Left renal cortex interstitium (tissue), 4 donors: ENCODE measurements at regions not wholly inside any gene's neighbourhood (a gene's known extent, or its start where the extent isn't known, plus 50 kb on each side); places are given as distances from the start of the nearest gene placed in this dataset.
A peak's percentile ranks its signal among the peaks of the same experiment; 100 is the strongest.
"Not testable (repeated sequence)": the region's sequence is repeated elsewhere in the genome, so short reads cannot be mapped to it uniquely, and the experiment has no call there.

ENCODE experiments used
- DNase-seq, 4 donors: peaks; one replicate each; pipeline ENCODE4 v3.0.0-alpha.2; 2013; ENCODE audit warnings: low read depth in 4 of 4, low spot score in 2 of 4, missing footprints in 1 of 4

DNA sequence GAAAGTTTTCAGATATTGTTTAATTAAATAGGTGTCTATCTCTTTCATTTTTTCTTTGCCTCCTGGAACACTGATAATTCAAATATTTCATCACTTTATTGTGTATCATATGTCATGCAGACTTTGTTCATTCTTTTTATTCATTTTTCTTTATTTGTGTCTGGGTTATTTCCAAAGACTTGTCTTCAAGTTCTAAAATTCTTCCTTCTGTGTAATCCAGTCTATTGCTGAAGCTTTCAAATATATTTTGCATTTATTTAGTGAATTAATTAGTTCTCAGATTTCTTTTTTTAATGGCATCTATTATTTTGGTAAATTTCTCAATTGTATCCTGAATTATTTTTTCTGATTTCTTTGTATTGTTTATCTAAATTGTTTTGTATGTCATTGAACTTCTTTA, 70.1 kb downstream of the ZNF330 start:
- no peak for DNase-seq

DNA sequence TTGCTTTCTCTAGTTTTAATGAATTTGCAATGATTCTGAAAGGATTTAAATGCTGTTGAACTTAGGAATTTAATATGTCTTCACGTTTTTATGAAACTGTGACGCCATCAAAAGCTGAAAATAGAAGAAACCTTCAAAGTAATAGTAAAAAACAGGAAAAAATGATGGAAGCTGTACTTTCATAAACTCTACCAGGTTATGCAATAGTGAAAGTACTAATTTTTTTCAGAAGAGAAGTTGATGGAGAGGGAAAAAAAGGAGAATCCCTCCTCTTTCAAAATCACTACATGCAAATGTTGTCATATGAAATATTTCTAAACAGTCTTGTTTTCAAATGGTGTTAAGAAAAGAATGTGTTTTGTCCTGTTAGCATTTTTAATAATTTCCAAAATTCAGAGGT, 73.6 kb downstream of the ZNF330 start:
- DNase-seq = no peak

DNA sequence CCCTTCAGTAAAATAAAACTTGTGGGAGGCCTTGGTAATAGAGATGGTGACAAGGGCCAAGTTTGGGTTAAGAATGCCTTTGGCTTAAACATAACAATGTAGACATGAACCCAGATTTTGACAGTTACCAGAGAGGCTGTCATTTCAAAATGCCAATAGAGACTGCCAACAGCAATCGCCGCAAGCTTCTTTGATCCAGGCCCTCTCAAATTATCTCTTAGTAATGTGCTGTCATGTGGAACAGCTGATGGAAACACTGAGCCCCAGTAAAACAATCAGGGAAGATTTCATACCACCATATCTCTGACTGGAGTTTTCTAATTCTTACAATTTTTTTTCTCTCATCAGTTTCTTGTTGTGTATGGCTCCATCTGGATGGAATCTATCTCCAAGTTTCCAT, 80.5 kb downstream of the ZNF330 start:
- DNase-seq = no peak

DNA sequence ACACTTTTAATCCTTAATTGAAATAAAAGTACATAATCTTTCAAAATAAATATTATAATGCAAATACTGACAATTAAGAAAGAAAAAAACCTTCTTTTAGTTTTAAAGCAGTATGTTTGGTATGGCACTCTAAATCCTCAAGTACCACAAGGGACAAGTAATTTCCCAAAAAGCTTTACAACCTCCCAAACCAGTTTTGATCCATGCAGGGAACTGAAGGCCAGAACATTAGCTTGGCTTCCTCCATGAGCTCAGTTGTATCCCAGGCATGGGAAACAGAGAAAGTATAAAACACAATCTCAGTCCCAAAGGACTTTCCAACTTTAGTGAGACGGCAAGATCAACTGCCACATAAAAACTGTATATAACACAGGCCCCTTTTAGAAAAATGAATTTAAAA, 82.2 kb downstream of the ZNF330 start:
- no peak for DNase-seq

DNA sequence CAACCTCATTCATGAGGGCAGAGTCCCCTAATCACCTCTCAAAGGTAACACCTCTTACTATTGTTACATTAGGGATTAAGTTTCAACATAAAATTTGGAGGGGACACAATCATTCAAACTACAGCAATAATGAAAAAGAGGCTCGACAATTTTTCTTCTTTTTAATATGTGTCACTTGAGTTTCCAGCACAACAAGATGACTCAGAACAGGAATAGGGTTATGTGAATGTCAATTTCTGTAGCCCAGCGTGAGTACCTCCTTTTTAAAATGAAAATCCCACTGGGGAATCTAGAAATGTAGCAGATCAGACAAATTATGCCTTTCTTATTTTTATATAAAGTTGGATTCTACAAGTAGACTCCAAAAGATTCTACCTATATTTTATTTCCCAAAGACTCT, 83.7 kb downstream of the ZNF330 start:
- DNase-seq = no peak

DNA sequence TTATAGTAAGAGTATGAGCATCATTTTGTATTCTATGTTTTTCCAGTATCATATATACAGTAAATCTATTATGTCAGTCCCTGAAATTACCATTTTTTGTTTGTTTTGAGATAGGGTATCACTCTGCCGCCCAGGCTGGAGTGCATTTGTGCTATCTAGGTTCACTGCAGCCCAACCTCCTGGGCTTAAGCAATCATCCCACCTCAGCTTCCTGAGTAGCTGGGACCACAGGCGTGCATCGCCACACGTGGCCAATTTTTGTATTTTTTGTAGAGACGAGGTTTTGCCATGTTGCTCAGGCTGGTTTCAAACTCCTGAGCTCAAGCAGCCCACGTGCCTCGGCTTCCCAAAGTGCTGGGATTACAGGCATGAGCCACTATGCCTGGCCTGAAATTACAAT, 85.6 kb downstream of the ZNF330 start:
- no peak for DNase-seq

DNA sequence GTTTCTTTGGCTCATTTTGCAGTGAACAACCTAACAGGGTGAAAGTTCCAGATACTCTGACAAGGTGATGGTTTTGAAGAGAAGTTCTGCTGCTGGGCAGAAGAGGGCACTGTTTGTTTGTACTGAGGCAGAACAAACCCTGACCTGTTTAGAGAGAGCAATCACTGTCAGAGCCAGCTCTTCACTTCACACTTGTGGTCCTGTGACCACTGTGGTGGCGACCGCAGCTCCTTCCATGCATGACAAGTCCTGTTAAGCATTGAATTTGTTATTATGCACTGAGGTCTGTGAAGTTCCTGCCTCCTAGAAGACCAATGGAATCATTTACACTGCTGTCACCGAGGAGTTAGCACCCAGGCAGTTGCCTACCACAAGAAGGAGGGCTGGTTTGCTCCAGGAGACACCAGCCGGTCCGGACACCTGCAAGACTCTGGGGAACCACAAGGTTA, 86.6 kb downstream of the ZNF330 start:
- peak; percentile 11 to 55 (median 31) for DNase-seq

DNA sequence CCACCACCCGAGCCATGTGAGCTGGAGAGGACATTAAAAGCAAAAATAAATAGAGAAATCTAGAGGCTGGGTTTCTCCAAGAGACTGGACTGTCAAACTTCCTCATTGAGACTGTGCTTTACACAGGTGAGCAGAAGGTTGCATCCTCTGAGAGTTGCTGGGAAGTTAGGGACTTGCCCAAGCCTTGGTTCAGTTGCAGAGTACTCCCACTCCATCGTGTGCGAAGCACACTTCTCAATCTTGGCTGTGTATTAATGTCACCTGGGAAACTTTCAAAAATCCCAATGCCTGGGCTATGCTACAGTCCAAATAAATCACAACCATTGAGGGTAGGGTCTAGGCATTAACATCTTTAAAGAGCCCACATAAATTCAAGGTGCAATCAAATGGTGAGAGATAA, 89.2 kb downstream of the ZNF330 start:
- no peak for DNase-seq

DNA sequence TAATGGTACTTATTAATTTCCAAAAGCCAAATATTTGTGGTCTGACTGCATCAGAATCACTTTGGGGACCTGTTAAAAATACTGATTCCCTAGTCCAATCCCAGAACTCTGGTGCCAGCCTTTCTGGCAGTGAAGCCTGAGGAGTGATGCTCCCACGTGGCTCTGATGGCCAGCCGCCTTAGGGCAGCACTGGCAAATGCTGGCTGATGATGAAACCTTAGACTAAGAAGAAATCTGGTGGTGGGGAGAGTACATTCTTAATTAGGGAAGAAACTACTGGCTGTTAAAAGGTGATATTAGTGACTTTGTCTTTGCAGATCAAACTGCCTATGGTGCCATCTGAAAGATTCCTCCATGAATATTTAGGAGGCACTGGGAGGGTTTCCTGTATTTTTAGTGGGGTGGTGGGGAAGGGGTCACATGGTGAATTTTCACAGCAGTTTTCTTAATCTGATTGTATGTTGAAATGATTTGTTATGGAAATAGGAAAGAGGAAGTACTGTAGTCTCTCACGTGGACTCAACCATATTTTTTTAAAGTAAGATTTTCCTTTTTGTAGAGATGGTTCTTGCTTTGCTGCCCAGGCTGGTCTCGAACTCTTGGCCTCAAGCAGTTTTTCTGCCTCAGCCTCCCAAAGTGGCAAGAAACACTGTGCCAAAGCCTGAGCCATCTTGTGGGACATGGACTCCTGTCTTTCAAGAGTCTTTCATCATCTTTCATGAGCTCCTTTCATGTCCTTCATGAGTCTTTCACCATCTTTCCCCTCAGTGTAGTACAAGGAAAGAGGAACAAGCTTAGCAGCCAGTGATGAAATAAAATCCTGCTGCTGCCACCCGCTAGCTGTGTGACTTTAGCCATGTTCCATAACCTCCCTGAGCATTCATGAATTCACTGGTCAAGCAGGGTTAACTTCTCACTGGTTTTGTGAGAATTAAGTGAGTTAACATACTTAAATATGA, 90.8 kb downstream of the ZNF330 start:
- no peak for DNase-seq

DNA sequence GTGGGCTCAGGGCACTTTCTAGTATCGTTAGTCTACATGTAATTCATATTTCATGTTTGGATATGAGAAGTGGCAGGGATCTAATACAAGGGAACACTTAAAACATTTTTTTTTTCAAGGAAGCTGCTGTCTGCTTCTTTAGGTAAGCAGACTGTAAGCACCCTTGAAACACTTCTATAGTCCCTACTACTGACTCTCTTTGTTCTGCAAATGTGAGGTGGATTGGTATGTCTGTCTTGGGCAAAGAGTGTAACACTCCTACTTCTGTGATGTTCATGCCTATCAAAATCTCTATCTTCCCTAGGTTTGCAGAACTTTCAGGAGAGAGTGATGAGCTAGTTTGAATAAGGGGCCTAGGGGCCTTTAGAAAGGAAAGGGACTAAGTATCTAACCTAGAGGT, 93.9 kb downstream of the ZNF330 start:
- DNase-seq = no peak

DNA sequence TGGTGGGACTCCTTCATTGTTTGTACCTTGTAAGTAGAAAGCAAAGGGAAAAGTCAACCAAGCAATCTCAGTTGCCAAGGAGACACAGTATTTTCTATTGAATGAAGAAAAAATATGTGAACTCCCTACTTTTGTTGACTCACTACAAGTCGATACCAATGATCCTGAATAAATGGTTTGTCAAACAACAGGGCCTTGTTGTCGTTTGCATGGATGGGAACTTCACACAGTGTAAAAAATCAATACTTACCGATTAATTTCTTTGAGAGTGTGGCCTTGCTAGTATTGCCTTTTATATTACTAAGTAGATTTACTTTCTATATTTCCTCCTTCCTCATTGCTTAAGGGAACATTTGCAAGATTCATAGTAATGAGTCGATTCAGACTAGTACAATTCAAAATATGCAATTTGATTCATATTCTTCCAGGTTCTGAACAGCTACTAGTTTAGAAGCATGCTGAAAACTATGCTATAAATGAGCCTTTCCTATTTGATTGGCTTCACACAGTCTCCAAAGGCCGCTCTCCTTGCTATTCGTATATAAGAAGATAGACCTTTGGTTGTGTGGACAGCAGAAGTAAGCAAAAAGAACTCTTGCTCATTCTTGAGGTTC, 108.0 kb downstream of the ZNF330 start:
- no peak for DNase-seq

DNA sequence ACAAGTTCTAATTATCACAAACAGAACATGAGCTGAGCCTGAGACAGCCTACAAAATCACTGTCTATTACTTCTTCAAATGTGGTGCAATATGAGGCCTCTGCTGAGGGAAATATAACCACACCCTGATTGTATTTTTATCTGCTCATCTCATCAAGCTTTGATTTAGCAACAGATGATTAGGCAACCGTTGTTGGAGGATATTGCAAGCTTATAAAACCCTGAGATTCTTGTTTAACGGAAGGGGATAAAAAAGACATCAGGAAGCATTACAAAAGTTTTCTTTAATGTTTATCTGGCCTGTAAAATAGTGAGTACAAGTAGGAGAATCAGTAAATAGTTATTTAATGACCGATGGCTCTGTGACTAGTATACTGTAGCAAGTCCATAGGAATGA, 108.5 kb downstream of the ZNF330 start:
- DNase-seq = no peak

DNA sequence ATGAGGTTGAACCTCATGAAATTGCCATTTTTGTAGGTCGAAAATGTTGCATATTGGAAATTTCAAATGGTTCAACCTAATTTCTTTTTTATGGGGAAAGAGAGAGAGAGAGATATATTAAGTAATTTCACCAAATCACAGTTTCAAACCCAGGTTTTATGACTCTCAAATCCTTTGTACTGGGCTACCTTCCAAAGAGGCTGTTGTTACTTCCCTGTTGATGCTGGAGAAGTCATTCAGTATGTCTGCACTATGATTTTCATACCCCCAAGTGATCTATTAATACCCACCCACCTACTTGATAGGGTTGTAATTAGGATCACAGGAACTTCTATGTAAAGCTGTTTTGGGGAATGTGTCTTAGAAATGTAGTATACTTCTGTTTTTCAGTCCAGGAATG, 109.9 kb downstream of the ZNF330 start:
- no peak for DNase-seq

DNA sequence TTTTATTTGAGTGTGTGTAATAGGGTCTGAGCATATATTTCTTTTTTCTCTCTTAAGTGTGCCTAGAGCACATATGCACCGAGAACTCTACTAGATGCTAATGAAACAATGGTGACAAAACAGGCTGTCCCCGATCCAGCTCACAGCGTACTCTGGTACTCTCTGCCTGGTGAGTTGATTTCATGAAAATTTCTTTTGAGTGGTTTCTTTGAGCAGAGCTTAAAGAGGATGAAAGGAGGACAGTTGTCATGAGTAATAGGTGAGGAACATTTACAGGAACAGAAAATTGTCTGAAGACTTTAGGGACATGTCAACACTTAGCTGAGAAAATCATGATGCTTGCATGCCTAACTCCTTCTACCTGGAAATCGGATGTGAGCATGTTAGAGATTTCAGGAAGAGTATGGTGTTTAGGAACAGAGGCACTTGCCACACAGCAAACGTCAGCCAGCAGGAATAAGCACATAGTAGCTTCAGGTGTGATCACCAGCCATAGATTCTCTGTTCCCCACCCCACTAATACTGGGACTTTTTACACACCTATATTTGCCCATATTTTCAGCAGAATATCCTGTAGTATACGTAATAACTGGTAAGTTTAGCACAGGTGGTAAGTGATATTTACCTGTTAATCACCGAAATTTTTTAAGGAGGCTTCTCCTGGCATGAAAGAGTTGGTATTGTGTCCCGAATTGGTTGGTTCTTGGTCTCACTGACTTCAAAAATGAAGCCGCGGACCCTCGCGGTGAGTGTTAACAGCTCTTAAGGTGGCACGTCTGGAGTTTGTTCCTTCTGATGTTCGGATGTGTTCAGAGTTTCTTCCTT, 111.1 kb downstream of the ZNF330 start:
- DNase-seq = no peak

DNA sequence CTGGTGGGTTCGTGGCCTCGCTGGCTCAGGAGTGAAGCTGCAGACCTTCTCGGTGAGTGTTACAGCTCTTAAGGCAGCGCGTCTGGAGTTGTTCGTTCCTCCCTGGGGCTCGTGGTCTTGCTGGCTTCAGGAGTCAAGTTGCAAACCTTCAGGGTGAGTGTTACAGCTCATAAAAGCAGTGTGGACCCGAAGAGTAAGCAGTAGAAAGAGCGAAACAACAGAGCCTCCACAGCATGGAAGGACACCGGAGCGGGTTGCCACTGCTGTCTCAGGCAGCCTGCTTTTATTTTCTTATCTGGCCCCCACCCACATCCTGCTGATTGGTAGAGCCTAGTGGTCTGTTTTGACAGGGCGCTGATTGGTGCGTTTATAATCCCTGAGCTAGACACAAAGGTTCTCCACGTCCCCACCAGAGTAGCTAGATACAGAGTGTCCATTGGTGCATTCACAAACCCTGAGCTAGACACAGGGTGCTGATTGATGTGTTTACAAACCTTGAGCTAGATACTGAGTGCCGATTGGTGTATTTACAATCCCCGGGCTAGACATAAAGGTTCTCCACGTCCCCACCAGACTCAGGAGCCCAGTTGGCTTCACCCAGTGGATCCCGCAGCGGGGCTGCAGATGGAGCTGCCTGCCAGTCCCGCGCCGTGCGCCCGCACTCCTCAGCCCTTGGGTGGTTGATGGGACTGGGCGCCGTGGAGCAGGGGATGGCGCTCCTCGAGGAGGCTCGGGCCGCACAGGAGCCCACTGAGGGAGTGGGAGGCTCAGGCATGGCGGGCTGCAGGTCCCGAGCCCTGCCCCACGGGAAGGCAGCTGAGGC, 111.9 kb downstream of the ZNF330 start:
- DNase-seq = not testable (repeated sequence)

DNA sequence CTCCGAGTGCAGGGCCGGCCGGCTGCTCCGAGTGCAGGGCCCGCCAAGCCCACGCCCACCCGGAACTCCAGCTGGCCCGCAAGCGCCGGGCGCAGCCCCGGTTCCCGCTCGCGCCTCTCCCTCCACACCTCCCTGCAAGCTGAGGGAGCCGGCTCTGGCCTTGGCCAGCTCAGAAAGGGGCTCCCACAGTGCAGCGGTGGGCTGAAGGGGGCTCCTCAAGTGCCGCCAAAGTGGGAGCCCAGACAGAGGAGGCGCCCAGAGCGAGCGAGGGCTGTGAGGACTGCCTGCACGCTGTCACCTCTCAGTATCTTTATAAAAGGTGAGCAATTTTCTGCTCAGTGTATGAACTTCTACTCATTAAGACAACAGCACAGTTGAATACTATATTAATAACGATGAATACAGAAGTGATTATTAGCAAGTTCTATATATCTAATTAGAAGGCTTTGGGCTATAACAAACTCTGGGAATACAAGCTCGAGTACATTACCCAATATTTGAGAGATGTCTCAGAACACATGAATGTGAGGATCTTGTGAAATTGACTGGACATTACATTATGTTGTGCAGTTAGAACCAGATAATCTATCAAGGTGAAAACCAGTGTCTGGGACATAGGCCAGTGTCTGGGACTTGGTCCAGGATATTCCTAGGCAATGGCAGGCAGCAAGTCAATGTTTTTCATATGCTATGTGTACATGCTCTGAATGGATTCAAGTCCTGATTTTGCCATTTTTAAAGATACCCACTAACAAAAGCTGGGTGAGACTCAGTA, 112.9 kb downstream of the ZNF330 start:
- DNase-seq = not testable (repeated sequence)

DNA sequence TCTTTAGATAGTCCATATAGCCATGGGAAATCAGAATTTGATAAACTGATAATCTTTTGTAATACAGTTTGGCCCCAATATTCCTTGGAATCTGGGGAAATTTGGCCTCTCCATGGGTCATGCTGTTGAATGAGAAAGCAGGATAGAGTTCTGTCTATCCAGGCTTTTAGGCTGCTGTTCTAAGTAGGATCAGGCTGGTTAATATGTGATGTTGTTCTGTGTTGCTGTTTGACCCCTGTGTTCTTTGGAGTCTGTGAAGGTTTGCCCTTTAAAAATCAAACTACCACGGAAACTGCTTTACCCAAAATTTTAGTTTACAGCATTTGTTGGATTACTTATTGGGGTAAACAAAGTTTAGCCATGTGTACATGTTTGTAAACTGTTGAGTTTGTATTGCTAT, 114.5 kb downstream of the ZNF330 start:
- no peak for DNase-seq

DNA sequence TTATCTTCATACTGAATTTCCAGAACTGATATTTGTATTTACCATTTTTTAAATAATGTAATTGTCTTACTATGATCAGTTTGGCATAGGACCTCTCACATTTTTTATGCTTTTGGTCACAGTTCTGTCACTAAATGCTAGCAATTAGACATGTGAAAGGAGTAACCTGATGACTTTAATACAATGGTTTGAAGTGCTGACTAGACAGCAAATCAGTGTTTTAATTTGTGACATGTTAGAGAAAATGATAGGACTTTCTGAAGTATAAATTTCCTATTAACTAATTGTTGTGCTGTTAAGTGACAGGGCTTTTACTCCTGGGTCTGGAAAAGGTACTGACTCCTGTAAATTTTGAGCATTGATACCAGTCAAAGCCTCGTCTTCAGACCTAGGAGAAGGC, 117.5 kb downstream of the ZNF330 start:
- no peak for DNase-seq

DNA sequence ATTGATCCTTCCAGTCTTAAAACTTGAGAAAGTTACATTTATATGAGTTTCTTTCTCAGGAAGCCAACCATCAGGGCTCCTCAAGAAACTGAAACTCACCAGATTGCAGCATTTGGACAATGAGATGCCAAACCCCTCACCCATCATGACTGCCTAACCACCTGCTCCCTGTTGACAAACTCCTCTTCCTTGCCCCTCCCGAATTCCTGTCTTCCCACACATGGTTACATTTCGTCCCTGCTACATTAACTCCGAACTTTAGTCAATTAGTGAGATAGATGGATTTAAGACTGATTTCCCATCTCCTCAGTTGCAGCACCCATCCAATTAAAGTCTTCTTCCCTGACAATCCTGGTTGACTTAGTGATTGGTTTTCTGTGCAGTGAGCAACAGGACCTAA, 118.7 kb downstream of the ZNF330 start:
- DNase-seq = no peak

DNA sequence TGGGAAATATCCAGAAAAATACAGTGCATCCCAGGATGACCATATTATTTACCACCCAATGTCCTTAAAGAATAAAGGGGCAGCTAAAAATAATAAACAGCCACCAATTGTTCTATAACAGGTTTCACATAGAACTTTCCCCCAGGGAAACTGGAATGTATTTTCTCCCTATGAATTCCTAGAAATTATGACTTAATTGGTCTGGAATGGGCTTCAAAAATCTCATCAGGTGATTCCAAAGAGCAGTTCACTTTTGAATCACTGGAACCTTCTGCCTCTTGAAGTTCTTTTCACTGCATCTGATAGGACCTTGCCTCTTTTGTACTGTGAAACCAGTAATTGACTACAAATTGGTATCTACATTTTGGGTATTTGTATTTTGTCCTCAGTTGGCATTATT, 119.3 kb downstream of the ZNF330 start:
- no peak for DNase-seq
